ENCODE measurements at regions not wholly inside any gene's neighbourhood (a gene's known extent, or its start where the extent isn't known, plus 50 kb on each side); places are given as distances from the start of the nearest gene placed in this dataset.
A peak's percentile ranks its signal among the peaks of the same experiment; 100 is the strongest.

DNA sequence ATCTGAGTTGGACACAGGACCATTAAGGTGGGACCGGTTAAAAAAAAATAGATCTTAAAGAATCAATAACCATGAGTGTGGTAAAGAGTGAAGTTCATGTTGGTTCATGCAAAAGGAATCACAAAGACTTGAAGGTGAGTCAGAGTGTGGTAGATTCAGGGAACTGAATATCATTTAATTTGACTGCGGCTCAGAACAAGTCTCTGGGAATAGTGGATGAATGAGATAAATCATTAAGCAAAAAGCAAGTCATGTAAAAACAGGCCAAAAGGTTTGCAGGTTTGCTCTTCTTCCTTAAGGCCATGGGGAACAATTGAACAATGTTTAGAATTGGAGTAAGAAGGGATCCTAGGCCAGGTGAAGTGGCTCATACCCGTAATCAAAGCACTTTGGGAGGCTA lies 385.8 kb downstream of the ETV1 start:
- H3K9me3 Mint-ChIP-seq (ENCODE audit: low read depth, unreplicated experiment): peaks cover 7% of the 10 kb centered on the region
- BruUV-seq (replicated peaks): no TSS peak
- no peaks in the 10 kb centered on the region for H3K27me3 Mint-ChIP-seq (ENCODE audit: unreplicated experiment)
- peaks cover 13% of the 10 kb centered on the region for H3K4me1 Mint-ChIP-seq (ENCODE audit: low read depth, unreplicated experiment)
- H3K4me3 Mint-ChIP-seq (ENCODE audit: low read depth, unreplicated experiment): no peak overlapping the region
- H3K27ac Mint-ChIP-seq (ENCODE audit: unreplicated experiment): peak overlapping the region; percentile 25
- H3K36me3 Mint-ChIP-seq (ENCODE audit: insufficient read depth, unreplicated experiment): no peaks in the 10 kb centered on the region
- CTCF ChIA-PET: interaction anchor here (0.5 kb wide), 1 partner anchor 17 kb away, joined by 3 read pairs; no protein-coding TSS in a partner anchor
- intact Hi-C loops (cut with micrococcal nuclease; ENCODE audit: unreplicated experiment): no loop called here
- TF ChIP-seq, protein P1, sequence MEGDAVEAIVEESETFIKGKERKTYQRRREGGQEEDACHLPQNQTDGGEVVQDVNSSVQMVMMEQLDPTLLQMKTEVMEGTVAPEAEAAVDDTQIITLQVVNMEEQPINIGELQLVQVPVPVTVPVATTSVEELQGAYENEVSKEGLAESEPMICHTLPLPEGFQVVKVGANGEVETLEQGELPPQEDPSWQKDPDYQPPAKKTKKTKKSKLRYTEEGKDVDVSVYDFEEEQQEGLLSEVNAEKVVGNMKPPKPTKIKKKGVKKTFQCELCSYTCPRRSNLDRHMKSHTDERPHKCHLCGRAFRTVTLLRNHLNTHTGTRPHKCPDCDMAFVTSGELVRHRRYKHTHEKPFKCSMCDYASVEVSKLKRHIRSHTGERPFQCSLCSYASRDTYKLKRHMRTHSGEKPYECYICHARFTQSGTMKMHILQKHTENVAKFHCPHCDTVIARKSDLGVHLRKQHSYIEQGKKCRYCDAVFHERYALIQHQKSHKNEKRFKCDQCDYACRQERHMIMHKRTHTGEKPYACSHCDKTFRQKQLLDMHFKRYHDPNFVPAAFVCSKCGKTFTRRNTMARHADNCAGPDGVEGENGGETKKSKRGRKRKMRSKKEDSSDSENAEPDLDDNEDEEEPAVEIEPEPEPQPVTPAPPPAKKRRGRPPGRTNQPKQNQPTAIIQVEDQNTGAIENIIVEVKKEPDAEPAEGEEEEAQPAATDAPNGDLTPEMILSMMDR (IDR thresholded peaks at IDR 0.05; ENCODE audit: unreplicated experiment): no peak
- no peak for DNase-seq

DNA sequence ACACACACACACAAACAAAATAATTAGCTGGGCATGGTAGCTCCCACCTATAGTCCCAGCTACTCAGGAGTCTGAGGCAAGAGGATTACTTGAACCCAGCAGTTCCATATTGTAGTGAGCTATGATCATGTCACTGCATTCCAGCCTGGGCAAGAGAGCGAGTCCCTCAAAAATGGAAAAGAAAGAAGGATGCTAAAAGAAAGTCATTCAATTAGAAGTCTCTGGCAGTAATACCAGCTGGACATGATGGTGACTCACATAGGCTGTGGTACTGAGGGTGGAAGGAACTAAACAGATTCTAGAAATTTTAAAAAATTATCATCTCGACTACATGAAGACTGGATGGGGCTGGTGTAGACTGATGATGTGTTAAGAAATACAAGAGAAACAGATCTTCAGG lies 385.3 kb downstream of the ETV1 start:
- no TSS peak for BruUV-seq (replicated peaks)
- H3K4me3 Mint-ChIP-seq (ENCODE audit: low read depth, unreplicated experiment): no peak overlapping the region
- H3K36me3 Mint-ChIP-seq (ENCODE audit: insufficient read depth, unreplicated experiment): no peaks in the 10 kb centered on the region
- H3K4me1 Mint-ChIP-seq (ENCODE audit: low read depth, unreplicated experiment): peaks cover 13% of the 10 kb centered on the region
- TF ChIP-seq, protein P1 (IDR thresholded peaks at IDR 0.05; ENCODE audit: unreplicated experiment): no peak
- CTCF ChIA-PET: no interaction called here
- no peak for DNase-seq
- peaks cover 7% of the 10 kb centered on the region for H3K9me3 Mint-ChIP-seq (ENCODE audit: low read depth, unreplicated experiment)
- intact Hi-C loops (cut with micrococcal nuclease; ENCODE audit: unreplicated experiment): no loop called here
- peak overlapping the region; percentile 25 for H3K27ac Mint-ChIP-seq (ENCODE audit: unreplicated experiment)
- no peaks in the 10 kb centered on the region for H3K27me3 Mint-ChIP-seq (ENCODE audit: unreplicated experiment)

DNA sequence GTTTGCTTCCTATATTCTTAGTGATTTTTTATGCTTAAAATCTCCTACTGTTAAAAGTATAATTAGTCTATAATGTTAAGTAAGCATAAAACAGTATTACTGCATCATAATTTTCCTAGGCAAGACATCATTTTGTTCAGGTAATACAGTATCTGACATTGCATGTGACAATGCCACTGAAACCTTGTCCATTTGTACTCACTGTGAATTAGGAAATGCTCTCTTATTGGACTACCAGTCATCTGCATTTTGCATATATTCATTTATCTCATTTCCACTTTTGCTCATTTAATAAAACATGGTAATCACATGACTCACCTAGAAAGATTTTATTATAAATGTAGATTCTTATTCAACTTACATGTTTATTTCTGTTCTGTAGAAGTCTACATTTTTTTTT lies 379.1 kb downstream of the ETV1 start:
- Mint-ChIP-seq H3K27me3 (ENCODE audit: unreplicated experiment) (no peaks in the 10 kb centered on the region), H3K9me3 (ENCODE audit: low read depth, unreplicated experiment) (peaks cover 9% of the 10 kb centered on the region), H3K4me3 (ENCODE audit: low read depth, unreplicated experiment) (no peak overlapping the region), H3K4me1 (ENCODE audit: low read depth, unreplicated experiment) (no peaks in the 10 kb centered on the region), H3K27ac (ENCODE audit: unreplicated experiment) (no peak overlapping the region), H3K36me3 (ENCODE audit: insufficient read depth, unreplicated experiment) (no peaks in the 10 kb centered on the region)
- BruUV-seq (replicated peaks): no TSS peak
- CTCF ChIA-PET: no interaction called here
- DNase-seq: no peak
- TF ChIP-seq, protein P1 (IDR thresholded peaks at IDR 0.05; ENCODE audit: unreplicated experiment): no peak
- intact Hi-C loops (cut with micrococcal nuclease; ENCODE audit: unreplicated experiment): no loop called here

DNA sequence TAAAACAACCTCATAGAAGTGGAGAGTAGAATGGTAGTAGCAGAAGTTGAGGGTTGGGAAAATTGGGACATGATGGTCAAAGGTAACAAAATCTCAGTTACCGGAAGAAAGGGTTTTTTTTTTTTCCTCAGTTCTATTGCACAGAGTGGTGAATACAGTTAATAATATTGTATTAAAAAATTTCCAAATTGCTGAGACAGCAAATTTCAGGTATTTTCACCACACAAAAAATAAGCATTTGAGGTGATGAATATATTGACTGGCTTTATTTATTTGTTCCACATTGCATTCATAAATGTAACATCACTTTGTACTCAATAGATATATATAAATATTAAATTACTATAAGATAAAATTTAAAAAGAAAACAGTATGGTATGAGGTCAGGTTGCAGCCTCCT lies 373.8 kb downstream of the ETV1 start:
- Mint-ChIP-seq H3K4me1 (ENCODE audit: low read depth, unreplicated experiment) (no peaks in the 10 kb centered on the region), H3K27me3 (ENCODE audit: unreplicated experiment) (no peaks in the 10 kb centered on the region), H3K36me3 (ENCODE audit: insufficient read depth, unreplicated experiment) (no peaks in the 10 kb centered on the region), H3K9me3 (ENCODE audit: low read depth, unreplicated experiment) (peaks cover 10% of the 10 kb centered on the region), H3K4me3 (ENCODE audit: low read depth, unreplicated experiment) (no peak overlapping the region), H3K27ac (ENCODE audit: unreplicated experiment) (no peak overlapping the region)
- intact Hi-C loops (cut with micrococcal nuclease; ENCODE audit: unreplicated experiment): no loop called here
- TF ChIP-seq, protein P1 (IDR thresholded peaks at IDR 0.05; ENCODE audit: unreplicated experiment): no peak
- no peak for DNase-seq
- BruUV-seq (replicated peaks): no TSS peak
- CTCF ChIA-PET: no interaction called here
